CD14-positive monocyte (primary cell): ENCODE measurements at regions not wholly inside any gene's neighbourhood (a gene's known extent, or its start where the extent isn't known, plus 50 kb on each side); places are given as distances from the start of the nearest gene placed in this dataset.
"Not testable (repeated sequence)": the region's sequence is repeated elsewhere in the genome, so short reads cannot be mapped to it uniquely, and the experiment has no call there.

Experiments used
- DNase-seq, 3 donors: peaks; one replicate each; pipeline ENCODE4 v3.0.0-alpha.2; 2011 to 2022
- H2AFZ ChIP-seq: 2 replicates; pipeline ENCODE4 v1.6.0; 2012; ENCODE audit warnings: mild to moderate bottlenecking, low read depth, low read length, inconsistent platforms; ENCODE audit not compliant: insufficient read depth, poor library complexity, severe bottlenecking
- H3K27ac ChIP-seq, 2 donors: 1 replicate in 1 of 2; 2 replicates in 1 of 2; pipeline ENCODE4 v1.5.1; 2012 to 2013; ENCODE audit warnings: low read length in 2 of 2, control low read depth in 1 of 2, inconsistent platforms in 1 of 2, low read depth in 1 of 2, mild to moderate bottlenecking in 1 of 2
- H3K27me3 ChIP-seq, 2 donors: one replicate each; pipeline versions ENCODE4 v1.6.0 to v1.6.1; 2011 to 2013; ENCODE audit warnings: low read length in 2 of 2; ENCODE audit not compliant: control insufficient read depth in 2 of 2, insufficient read depth in 2 of 2
- H3K36me3 ChIP-seq, 2 donors: replicated peaks in 1 of 2; 1 replicate in 1 of 2; 2 replicates in 1 of 2; pipeline versions ENCODE4 v1.5.1 to v1.6.1; 2012 to 2013; ENCODE audit warnings: low read length in 2 of 2, control low read depth in 1 of 2, inconsistent platforms in 1 of 2, mild to moderate bottlenecking in 1 of 2; ENCODE audit not compliant: insufficient read depth in 2 of 2, control insufficient read depth in 1 of 2
- H3K4me1 ChIP-seq, 2 donors: 1 replicate in 1 of 2; 2 replicates in 1 of 2; pipeline versions ENCODE4 v1.5.1 to v1.6.1; 2012 to 2013; ENCODE audit warnings: low read length in 2 of 2, control low read depth in 1 of 2, inconsistent platforms in 1 of 2, mild to moderate bottlenecking in 1 of 2, moderate library complexity in 1 of 2; ENCODE audit not compliant: insufficient read depth in 2 of 2, control insufficient read depth in 1 of 2
- H3K4me2 ChIP-seq: replicated peaks from 2 replicates; pipeline ENCODE3; 2012; ENCODE audit warnings: low read length, moderate library complexity, mild to moderate bottlenecking; ENCODE audit not compliant: poor library complexity, severe bottlenecking; ENCODE audit errors: extremely low read depth
- H3K4me3 ChIP-seq, 3 experiments: fragments of 200-600 bp in 1 of 3; sonication (generic) in 1 of 3; replicated peaks in 1 of 3; 1 replicate in 2 of 3; 2 replicates in 1 of 3; pipeline ENCODE4 v1.5.1; 2011 to 2013; ENCODE audit warnings: low read length in 3 of 3, mild to moderate bottlenecking in 3 of 3, control low read depth in 2 of 3, low read depth in 2 of 3, inconsistent platforms in 1 of 3, moderate library complexity in 1 of 3
- H3K79me2 ChIP-seq: 2 replicates; pipeline ENCODE4 v1.6.0; 2012; ENCODE audit warnings: mild to moderate bottlenecking, control low read depth, inconsistent platforms, low read length, moderate library complexity; ENCODE audit not compliant: insufficient read depth
- H3K9ac ChIP-seq: 2 replicates; pipeline ENCODE4 v1.6.0; 2017; ENCODE audit warnings: low read length, mild to moderate bottlenecking; ENCODE audit not compliant: insufficient read depth, poor library complexity, severe bottlenecking
- H3K9me3 ChIP-seq, 2 donors: replicated peaks in 1 of 2; 1 replicate in 1 of 2; 2 replicates in 1 of 2; pipeline versions ENCODE4 v1.5.1 to v1.6.1; 2012 to 2013; ENCODE audit warnings: low read length in 2 of 2, control low read depth in 1 of 2; ENCODE audit not compliant: control insufficient read depth in 1 of 2, insufficient read depth in 1 of 2
- H4K20me1 ChIP-seq: 2 replicates; pipeline ENCODE4 v1.6.0; 2012; ENCODE audit warnings: mild to moderate bottlenecking, low read length, control low read depth, moderate library complexity; ENCODE audit not compliant: insufficient read depth
- H3K27ac Mint-ChIP-seq, 7 donors: one replicate each; pipeline ENCODE4 v1.8.0; 2020; ENCODE audit warnings: mild to moderate bottlenecking in 7 of 7, mixed read lengths in 7 of 7, moderate library complexity in 6 of 7, inconsistent platforms in 2 of 7
- H3K27me3 Mint-ChIP-seq, 3 donors: one replicate each; pipeline ENCODE4 v1.8.0; 2021 to 2022; ENCODE audit warnings: low read depth in 3 of 3, mild to moderate bottlenecking in 3 of 3, mixed read lengths in 3 of 3, moderate library complexity in 3 of 3, inconsistent platforms in 1 of 3
- H3K36me3 Mint-ChIP-seq, 2 donors: one replicate each; pipeline ENCODE4 v1.8.0; 2020; ENCODE audit warnings: mixed read lengths in 2 of 2, inconsistent platforms in 1 of 2, mild to moderate bottlenecking in 1 of 2
- H3K4me1 Mint-ChIP-seq: one replicate; pipeline ENCODE4 v1.8.0; 2020; ENCODE audit warnings: mild to moderate bottlenecking, mixed read lengths
- H3K4me3 Mint-ChIP-seq, 2 donors: one replicate each; pipeline ENCODE4 v1.8.0; 2020; ENCODE audit warnings: mild to moderate bottlenecking in 2 of 2, mixed read lengths in 2 of 2, moderate library complexity in 1 of 2
- H3K9me3 Mint-ChIP-seq, 7 donors: one replicate each; pipeline ENCODE4 v1.8.0; 2020 to 2022; ENCODE audit warnings: mixed read lengths in 7 of 7, mild to moderate bottlenecking in 6 of 7, moderate library complexity in 6 of 7, inconsistent platforms in 2 of 7
- CTCF ChIP-seq: fragments of 200-600 bp; IDR thresholded peaks from one replicate; pipeline ENCODE4 v1.8.0; 2022; ENCODE audit warnings: antibody characterized with exemption, mild to moderate bottlenecking
- WGBS: methylation state at CpG from one replicate; pipeline ENCODE4 v1.1.5; 2013; ENCODE audit warnings: missing lambda C conversion rate; ENCODE audit not compliant: insufficient coverage; 5-methylcytosine and 5-hydroxymethylcytosine counted together
- intact Hi-C, 2 donors: fragments of 100-400 bp; cut with micrococcal nuclease; formaldehyde crosslinking; loops; one replicate each; pipeline versions ENCODE4 v1.15.0 to v1.15.1; 2023

- no peak overlapping the region for H3K4me2 ChIP-seq
- intact Hi-C loops, result no loop called here
- DNase-seq, result no peak
- no peak overlapping the region for H3K4me3 ChIP-seq
- Mint-ChIP-seq H3K27me3 (peaks cover 1% of the 10 kb centered on the region in 3 donors), H3K9me3 (peaks cover 0 to 9% (median 4%) of the 10 kb centered on the region in 7 donors), H3K4me3 (no peak overlapping the region), H3K27ac (no peak overlapping the region), H3K4me1 (no peaks in the 10 kb centered on the region), H3K36me3 (no peaks in the 10 kb centered on the region)
- H3K27me3 ChIP-seq, result no peaks in the 10 kb centered on the region
- H3K9ac ChIP-seq, result no peak overlapping the region
- no peak overlapping the region for H2AFZ ChIP-seq
- no peaks in the 10 kb centered on the region for H3K4me1 ChIP-seq
- no peak for TF ChIP-seq CTCF
- no peaks in the 10 kb centered on the region for H3K9me3 ChIP-seq
- H3K36me3 ChIP-seq, result no peaks in the 10 kb centered on the region
- no peak overlapping the region for H3K27ac ChIP-seq
- no peaks in the 10 kb centered on the region for H3K79me2 ChIP-seq
- H4K20me1 ChIP-seq, result no peaks in the 10 kb centered on the region
- no CpG with 5 or more reads among the region's 3 CpGs for WGBS
These were observed 469.3 kb downstream of the XYLT1 start for GRCh38 chr16:17001471-17001870.

GRCh38 chr16:17002565-17002964 lies 468.2 kb downstream of the XYLT1 start:
- TF ChIP-seq CTCF, result no peak
- DNase-seq, result peak in 2 of 3 donors; percentile 4 to 10
- H3K4me3 ChIP-seq, result no peak overlapping the region
- no peak overlapping the region for H3K9ac ChIP-seq
- Mint-ChIP-seq H3K36me3 (no peaks in the 10 kb centered on the region), H3K4me3 (no peak overlapping the region), H3K9me3 (peaks cover 0 to 9% (median 4%) of the 10 kb centered on the region in 7 donors), H3K27ac (no peak overlapping the region), H3K4me1 (no peaks in the 10 kb centered on the region), H3K27me3 (peaks cover 0 to 3% (median 2%) of the 10 kb centered on the region in 3 donors)
- H3K4me2 ChIP-seq, result no peak overlapping the region
- H3K27me3 ChIP-seq, result no peaks in the 10 kb centered on the region
- H3K27ac ChIP-seq, result no peak overlapping the region
- no CpG with 5 or more reads among the region's 1 CpG for WGBS
- H3K79me2 ChIP-seq, result no peaks in the 10 kb centered on the region
- no peaks in the 10 kb centered on the region for H3K9me3 ChIP-seq
- intact Hi-C loops, result no loop called here
- H4K20me1 ChIP-seq, result no peaks in the 10 kb centered on the region
- no peak overlapping the region for H2AFZ ChIP-seq
- H3K36me3 ChIP-seq, result no peaks in the 10 kb centered on the region
- H3K4me1 ChIP-seq, result no peaks in the 10 kb centered on the region

- H2AFZ ChIP-seq, H3K9me3 ChIP-seq, H3K27ac ChIP-seq, H3K4me3 Mint-ChIP-seq, intact Hi-C loops, H3K27ac Mint-ChIP-seq, H3K36me3 ChIP-seq, H3K4me1 ChIP-seq, H3K9ac ChIP-seq, H4K20me1 ChIP-seq, H3K27me3 Mint-ChIP-seq, H3K4me1 Mint-ChIP-seq, H3K36me3 Mint-ChIP-seq, H3K27me3 ChIP-seq, H3K4me2 ChIP-seq, H3K4me3 ChIP-seq, DNase-seq, H3K9me3 Mint-ChIP-seq, H3K79me2 ChIP-seq: not testable (repeated sequence)
- no CpG with 5 or more reads among the region's 1 CpG for WGBS
These were observed 464.8 kb downstream of the XYLT1 start for GRCh38 chr16:17005963-17006362.
